Caki2 (cell line): ENCODE measurements at regions not wholly inside any gene's neighbourhood (a gene's known extent, or its start where the extent isn't known, plus 50 kb on each side); places are given as distances from the start of the nearest gene placed in this dataset.

Source experiments
- DNase-seq: peaks from one replicate; pipeline ENCODE4 v3.0.0-alpha.2; 2015; ENCODE audit warnings: low read depth
- in situ Hi-C: cut with HindIII; loops from 2 replicates; pipeline ENCODE4 v1.10.0; 2016; ENCODE audit warnings: low sequenced_read_pairs, low pct_unique_long_range_greater_than_20kb, mixed read lengths

DNA sequence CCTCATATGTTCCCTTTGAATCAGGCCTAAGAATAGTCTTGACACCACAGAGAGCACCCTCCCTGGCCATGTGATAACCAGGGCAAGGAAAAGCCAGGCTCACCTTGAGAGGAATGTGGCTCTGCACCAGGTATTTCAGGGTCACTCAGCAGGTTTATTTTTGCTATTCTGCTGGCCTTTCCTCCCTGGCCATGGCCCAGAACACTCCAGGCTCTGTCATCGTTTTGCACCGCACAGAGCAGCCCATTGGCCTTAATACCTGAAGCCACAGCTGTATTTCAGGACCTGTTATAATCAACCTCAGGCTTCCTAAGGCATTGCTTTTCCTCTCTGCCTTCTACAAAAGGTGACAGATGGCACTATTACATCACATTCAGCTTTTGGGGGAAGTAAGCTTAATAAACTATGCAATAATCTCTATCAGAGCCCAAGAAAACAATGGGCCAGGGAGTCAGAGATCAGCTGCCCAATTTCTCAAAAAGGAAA lies 668.3 kb downstream of the IRS1 start:
- in situ Hi-C loops = no loop called here
- no peak for DNase-seq

DNA sequence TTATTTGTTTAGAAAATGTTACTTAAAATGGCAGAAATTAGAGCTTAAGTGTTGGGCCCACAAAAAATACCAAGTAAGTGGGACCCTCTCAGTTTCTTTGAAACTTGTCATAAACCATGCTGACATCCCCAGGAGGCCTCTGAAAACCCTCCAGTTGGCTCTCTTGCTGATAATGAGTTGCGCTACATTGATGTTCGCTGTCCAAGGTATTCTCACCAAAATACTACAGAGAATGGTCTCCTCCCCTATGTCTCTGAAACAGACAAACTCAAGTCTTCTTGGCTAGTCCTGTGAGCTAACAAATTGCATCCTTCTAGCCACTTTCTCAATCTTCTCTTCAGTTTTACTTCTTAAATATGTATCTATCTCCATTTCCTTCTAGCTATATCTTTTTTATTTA lies 669.4 kb downstream of the IRS1 start:
- in situ Hi-C loops = no loop called here
- no peak for DNase-seq

DNA sequence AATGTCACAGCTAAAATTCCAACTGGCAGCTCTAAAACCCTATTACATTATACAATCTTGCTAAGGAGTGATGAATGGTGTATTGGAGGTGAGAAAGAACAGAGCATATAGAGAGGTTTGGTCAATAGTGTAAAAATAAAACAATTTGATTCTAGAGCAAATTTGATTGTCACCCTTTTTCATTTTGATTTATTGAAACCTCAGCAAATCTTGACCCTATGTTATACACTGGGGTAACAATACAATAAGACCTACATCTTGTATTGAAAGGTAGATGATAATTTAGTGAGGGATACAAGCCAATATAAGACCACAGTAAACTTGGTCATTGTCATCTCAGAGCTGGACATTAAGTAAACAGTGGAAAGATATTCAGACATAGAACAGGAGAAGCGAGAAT lies 671.9 kb downstream of the IRS1 start:
- DNase-seq = no peak
- in situ Hi-C loops = no loop called here

DNA sequence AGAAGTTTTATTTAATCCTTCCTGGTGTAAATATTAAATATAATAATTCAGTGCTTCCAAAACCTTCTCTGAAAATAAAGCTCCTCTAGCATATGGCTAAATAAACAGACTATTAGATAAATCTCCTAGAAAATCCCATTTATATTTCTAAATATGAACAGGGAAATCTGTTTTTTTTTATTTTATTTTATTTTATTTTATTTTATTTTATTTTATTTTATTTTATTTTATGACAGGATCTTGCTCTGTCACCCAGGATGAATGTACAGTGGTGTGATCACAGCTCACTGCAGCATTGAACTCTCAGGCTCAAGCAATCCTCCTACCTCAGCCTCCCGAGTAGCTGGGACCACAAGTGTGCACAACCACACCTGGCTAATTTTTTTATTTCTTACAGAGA lies 673.5 kb downstream of the IRS1 start:
- in situ Hi-C loops = no loop called here
- DNase-seq = no peak

DNA sequence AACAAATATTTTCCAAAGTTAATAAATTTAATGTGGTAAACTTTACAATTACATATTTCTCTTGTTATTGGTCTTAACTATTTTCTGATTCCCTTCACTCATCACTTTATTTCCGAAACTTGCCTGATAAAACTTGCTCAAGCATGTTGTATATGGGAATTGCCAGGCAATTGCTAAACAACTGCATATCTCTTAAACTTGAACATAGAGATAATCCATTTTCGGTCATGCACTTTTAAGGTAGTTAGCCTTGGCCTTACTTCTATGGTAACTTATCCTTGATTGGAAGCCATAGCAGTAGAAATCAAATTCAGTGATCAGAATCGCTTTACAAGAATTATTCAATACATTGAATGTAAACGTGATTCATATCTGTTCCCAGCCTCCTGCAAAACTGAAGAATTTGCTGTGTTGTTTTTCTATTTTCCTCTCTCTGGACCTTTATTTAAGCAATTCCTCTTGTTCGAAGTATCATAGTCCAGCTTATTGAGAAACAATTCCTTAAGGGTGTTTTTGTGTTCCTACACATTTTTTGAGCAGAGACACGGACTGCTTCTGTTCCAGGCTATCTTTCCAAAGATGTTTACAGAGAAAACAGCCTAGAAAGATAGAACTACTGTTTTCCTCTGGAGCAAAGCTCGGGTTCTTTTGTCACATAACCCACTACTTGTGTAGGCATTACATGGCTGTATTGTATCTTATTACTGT lies 674.3 kb downstream of the IRS1 start:
- in situ Hi-C loops = no loop called here
- no peak for DNase-seq

DNA sequence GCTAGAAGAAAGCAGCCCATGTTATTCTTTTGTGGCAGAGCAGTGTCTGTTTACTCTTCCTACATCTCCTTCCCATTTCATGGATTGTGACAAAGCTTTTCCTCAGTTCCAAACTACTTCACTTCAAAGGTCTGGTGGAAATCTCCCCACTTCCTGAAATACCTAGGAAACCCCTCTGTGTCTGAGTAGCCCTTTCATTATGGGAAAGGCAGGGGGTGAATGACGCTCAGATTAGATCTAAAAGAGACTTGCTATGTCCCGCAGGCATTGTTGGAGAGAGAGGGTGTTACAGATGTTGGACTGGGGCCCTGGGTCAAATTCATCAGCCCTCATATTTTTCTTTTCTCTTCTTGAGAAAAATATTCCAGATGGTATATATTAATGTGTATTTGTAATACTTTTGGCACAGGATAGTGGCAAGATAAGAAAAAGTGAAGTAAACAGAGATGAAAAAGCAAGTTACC lies 675.0 kb downstream of the IRS1 start:
- in situ Hi-C loops = no loop called here
- no peak for DNase-seq

DNA sequence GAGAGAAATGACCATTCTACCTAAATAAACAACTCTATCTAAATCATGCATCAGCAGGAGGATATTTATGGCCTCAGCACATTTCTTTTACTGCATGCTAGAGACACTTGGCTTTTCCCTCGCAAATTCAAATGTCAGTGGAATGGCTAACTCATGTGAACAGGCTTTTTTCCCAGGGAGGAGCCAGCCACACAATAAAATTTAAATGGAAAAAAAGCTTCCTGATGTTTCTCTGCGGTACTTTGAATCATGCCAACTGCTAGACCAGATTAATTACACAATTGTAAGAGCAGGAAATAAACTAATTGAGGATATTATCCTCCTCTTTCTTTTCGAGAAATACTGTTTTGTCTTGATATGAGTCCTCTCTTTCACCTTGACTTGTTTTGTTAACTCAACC lies 676.3 kb downstream of the IRS1 start:
- in situ Hi-C loops = no loop called here

DNA sequence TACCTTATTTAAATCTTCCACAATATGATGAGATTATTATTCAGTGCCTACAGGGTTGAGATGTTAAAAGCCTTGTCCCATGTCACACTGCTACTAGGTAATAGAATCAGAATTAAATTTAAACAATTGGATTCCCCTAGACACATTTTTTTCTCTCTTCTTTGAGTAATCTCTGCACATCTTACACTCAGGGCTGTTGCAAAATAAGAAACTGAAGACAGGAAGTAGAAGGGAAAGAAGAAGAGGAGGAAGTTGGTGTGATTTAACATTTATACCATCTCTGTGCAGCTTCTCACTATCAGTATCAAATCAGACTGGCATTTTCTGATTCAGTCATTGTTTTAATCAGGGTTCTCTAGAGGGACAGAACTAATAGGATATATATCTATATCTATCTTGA lies 677.6 kb downstream of the IRS1 start:
- no peak for DNase-seq
- in situ Hi-C loops = no loop called here

More for the DNA sequence above, 676.3 kb downstream of the IRS1 start:
- DNase-seq = no peak

DNA sequence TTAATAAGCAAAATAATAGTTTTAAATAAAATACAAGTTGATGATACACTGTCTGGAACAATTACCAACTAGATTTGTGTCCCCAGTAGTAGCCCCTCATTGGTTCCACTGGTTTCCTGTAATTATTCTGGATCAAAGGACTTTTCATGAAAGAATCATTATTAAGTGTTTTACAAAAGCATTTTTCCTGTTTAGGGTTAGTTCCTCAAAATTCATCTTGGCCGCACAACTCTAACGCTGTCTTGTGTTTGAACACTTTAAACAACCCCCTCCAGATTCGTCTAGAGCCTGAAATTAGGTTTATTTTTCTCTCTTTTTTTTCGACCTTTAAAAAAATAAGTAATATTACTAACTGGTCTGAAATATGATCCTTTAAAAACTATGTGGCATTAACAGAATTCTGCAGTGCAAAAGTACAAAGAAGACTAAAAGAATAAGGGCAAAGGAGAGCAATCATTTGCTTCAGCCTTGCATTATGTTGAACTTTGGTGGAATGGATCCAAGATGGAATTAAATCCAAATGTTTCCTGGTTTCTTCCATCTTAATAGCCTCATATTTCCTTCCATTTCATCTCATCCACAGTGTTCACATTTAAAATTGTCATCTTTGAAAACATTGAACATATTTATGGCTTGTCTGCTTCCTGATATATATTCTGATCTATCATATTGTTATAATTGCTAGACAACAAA lies 678.4 kb downstream of the IRS1 start:
- in situ Hi-C loops = no loop called here
- no peak for DNase-seq

DNA sequence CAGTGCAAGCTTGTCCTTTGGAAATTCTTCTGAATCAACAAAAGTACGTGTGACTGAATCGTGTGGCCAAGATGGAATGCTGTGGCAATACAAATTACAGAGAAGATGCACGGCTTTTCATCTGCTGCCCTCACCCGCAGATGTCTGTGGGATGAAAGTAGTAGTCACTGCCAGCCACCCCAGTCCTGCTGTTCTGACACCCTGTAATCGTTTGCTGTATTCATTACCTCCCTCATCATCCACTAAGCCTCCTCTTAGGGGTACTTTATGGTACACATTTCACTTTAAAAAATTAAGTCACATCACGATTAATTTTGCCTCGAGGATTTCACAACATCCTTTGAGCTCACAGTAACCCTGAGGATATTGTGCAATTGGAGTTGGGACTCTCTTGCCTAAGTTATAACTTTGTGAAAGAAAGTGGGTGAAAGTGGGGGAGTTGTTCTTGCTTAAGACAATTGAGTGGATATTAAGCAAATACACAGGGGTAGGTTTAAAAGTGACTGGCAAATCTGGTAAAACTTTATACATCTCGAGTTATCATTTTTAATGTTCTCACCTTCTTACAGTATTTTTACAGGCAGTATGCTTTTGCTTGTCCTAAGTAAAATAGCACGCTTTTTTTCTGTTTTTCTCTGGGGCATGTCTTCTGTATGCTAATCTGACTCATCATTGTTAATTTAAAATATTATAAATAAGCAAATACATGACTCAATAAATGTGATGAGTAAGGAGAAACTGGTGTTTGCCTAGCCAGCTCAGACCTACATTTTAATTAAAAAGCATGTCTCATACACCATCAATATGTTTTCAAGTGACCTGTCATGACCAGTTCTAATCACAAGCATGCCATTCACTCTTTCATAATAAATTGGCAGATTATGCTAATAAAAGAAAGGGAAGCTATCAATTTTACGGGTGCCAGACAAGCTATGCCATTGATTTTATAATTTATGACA lies 680.9 kb downstream of the IRS1 start:
- DNase-seq = peak; percentile 46
- in situ Hi-C loops = no loop called here

DNA sequence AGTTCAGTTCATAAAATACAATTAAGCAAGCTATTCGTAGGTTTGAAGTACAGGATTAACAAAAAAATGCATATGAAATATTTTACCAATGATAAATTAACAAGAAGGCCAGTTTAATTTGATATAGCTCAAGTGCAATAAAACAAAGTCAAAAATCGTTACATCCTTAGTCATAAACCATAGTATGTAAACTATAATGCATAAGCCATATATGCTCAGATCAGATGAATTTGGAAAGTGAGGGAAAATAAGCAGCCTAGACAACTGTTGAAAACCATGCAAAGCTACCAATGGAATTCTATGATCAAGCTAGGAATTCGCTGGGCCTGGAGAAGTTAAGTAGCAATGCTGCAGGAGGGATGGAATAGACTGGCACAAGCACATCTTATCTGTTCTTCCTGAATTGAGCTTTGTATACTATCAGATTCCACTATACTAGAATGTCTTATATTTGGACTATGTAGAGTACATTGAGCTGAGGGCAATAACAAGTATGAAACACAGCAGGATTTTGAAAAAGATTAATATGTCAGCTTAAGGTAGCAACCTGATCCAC lies 682.0 kb downstream of the IRS1 start:
- DNase-seq = no peak
- in situ Hi-C loops = no loop called here

DNA sequence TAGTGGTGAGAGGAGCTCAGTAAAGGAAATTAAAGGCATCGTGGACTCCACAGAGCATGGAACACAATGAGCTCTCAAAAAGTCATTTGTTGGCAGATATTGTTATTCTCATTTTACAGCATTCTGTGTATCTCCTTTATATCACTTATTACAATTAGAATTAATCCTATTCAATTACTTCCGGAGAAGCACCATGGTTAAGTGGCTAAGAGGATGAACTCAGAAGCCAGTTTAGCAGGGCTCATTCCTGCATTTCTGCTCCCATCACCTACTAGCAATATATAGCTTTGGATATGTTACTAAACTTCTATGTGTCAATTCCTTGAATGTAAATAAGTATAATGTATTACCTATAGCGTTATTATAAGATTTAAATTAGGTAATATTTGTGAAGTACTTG lies 683.3 kb downstream of the IRS1 start:
- DNase-seq = no peak
- in situ Hi-C loops = no loop called here

DNA sequence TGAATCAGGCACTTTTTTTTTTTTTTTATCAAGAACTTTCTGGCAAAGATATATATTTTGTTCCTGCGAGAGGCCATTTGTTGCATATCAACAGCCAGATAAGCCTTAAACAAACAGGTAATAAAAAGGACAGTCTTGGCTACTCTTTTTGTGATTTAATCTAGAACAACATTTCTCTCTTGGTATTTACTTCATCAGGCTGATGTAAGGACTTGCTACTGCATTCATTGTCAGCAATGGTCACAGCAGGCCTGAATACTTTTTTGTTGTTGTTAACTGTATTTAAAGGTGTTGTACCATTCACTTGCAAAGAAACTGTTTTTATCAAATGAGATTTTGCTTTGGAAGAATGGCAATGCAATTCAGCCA lies 683.8 kb downstream of the IRS1 start:
- in situ Hi-C loops = no loop called here
- DNase-seq = peak; percentile 46

DNA sequence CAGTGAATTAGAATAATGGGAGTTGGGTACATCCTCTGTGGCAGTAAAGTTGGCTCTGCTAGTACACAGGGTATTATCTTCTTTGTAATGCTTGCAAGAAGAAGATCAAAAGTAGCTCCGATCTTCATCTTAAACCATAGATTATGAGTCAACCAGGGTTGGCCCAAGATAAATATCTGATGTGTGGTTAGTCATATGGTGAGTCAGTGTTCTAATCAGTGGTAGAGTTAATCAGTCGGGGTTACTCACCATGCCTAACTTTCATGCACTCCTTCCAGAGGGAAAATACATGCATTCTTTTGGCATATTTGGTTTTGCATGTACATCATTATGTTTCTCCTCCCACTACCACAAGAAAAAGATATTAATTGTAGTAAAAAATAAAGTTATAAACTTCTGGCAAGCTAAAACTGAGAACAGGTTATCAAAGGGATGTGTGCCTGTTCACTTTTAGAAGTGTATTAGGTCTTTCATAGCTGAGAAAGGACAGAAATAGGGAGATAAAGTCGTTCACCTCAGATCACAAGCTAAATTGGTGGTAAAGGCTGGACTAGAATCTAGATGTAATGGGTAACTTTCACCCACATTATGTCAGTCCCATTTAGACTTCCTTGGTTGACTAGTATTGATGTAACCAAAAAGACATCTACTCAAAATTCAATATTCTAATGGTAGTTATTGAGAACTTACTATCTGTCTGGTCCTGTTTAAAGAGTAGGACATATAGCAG lies 684.4 kb downstream of the IRS1 start:
- in situ Hi-C loops = no loop called here

DNA sequence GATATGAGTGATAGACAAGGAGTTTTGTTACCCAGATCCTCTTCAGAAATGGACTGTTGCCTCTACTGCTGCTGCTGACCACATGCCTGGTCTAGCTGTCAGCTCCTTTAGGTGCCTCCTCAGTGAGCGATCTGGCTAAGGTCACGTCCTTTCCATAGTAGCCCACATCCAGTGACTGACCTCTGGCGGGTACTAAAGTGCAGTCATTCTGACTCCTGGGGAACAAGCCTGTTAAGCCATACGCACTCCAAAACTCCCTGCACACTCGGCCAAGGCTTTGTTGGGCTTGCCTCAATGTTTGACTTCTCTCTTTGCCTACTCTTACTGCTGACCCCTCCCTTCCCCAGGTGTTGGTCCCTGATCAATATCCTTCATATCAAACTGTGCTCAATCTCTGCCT lies 685.2 kb downstream of the IRS1 start:
- DNase-seq = no peak
- in situ Hi-C loops = no loop called here

More for the DNA sequence above, 684.4 kb downstream of the IRS1 start:
- peak; percentile 81 for DNase-seq

DNA sequence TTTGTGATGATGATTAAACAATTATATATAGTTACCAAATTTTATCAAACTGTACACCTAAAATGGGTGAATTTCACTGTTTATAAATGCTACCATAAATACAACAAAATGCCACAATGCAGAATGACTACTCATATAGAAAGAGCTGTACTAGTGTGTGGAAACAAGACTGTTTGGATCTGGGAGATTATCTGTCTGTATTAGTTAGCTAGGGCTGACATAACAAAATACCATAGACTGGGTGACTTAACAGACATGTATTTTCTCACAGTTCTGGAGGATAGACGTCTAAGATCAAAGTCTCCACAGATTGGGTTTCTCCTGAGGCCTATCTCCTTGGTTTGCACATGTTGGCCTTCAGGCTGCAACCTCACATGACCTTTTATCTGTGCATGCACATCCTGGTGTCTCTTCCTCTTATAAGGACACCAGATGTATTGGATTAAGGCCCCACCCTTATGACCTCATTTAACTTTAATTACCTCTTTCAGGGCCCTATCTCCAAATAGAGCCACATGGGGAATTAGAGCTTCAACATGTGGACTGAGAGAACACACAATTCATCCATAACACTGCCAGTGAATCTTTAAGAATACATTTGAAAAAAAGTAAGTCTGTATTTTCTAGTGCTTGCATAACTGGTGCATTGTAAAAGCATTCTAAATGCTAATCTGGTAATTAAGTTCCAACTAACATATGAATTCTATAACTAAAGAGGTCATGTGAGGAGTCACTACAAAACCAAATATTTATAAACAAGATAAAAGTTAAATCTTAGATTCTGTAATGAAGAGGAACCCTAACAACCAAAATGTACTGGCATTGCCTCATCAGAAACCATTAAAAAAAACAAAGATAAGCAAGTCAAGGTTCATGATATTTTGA lies 699.6 kb downstream of the NYAP2 start:
- DNase-seq = no peak
- in situ Hi-C loops = no loop called here

DNA sequence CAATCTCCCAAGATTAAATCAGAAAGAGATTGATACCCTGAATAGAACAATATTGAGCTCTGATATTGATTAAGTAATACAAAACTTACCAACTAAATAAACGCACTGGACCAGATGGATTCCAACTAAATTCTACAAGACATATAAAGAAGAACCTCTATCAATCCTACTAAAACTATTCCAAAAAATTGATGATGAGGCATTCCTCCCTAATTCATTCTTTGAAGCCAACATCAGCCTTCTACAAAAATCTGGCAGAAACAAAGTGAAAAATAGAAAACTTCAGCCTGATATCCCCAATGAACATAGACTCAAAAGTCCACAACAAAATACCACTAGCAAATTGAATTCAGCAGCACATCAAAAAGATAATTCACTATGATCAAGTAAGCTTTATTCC lies 695.5 kb downstream of the NYAP2 start:
- in situ Hi-C loops = no loop called here
- DNase-seq = no peak
